ENCODE measurements at regions not wholly inside any gene's neighbourhood (a gene's known extent, or its start where the extent isn't known, plus 50 kb on each side); places are given as distances from the start of the nearest gene placed in this dataset.
"Not testable (repeated sequence)": the region's sequence is repeated elsewhere in the genome, so short reads cannot be mapped to it uniquely, and the experiment has no call there.

GRCh38 chr10:7056216-7056615, 354.6 kb downstream of the SFMBT2 start:
- no peak overlapping the region for H2AFZ ChIP-seq (ENCODE audit: low read length)

DNA sequence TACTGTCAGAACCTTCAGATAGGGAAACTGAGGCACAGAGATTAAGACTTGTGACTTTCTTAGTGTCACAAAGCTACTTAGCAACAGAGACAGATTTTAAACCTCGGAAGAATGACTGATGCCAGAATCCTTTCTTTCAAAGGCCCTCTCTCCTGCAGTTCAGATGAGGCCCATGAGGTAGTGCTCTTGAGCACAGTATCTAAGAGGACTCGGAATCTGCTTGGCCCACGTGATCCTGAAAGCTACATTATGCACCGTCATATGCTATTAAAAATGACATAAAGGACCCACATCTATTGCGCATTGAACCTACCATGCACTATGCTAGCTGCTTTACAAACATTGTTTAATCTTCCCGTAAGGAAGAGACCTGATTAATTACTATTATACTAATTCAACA, 355.9 kb downstream of the SFMBT2 start:
- H3F3A ChIP-seq (ENCODE audit: low read depth): no peaks in the 10 kb centered on the region
- no peaks in the 10 kb centered on the region for H4K20me1 ChIP-seq (ENCODE audit: insufficient read depth, low read length, poor library complexity, severe bottlenecking)
- TF ChIP-seq EZH2phosphoT487 (IDR thresholded peaks at IDR 0.05; ENCODE audit: borderline replicate concordance): no peak
- TF ChIP-seq, protein P1, sequence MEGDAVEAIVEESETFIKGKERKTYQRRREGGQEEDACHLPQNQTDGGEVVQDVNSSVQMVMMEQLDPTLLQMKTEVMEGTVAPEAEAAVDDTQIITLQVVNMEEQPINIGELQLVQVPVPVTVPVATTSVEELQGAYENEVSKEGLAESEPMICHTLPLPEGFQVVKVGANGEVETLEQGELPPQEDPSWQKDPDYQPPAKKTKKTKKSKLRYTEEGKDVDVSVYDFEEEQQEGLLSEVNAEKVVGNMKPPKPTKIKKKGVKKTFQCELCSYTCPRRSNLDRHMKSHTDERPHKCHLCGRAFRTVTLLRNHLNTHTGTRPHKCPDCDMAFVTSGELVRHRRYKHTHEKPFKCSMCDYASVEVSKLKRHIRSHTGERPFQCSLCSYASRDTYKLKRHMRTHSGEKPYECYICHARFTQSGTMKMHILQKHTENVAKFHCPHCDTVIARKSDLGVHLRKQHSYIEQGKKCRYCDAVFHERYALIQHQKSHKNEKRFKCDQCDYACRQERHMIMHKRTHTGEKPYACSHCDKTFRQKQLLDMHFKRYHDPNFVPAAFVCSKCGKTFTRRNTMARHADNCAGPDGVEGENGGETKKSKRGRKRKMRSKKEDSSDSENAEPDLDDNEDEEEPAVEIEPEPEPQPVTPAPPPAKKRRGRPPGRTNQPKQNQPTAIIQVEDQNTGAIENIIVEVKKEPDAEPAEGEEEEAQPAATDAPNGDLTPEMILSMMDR (conservative IDR thresholded peaks at IDR 0.05; ENCODE audit: low read length): peak; percentile 63
- no peak overlapping the region for H3K9ac ChIP-seq (ENCODE audit: low read depth, low read length, poor library complexity, severe bottlenecking)
- H3K9me3 ChIP-seq (ENCODE audit: insufficient read depth, low read depth, low read length): peaks cover 2% of the 10 kb centered on the region; the same call in 1 of the 2 replicates
- no peaks in the 10 kb centered on the region for H3K36me3 ChIP-seq (ENCODE audit: insufficient read depth, low read length)
- H3K4me1 ChIP-seq (ENCODE audit: insufficient read depth, low read length, poor library complexity, severe bottlenecking): no peaks in the 10 kb centered on the region
- no peak overlapping the region for H2AFZ ChIP-seq (ENCODE audit: low read length)
- H3K9me2 ChIP-seq (replicated peaks; ENCODE audit: low read depth, low read length): no peaks in the 10 kb centered on the region
- no peak overlapping the region for H3K4me3 ChIP-seq (ENCODE audit: low read length, poor library complexity, severe bottlenecking)
- no peaks in the 10 kb centered on the region for H3K79me2 ChIP-seq (ENCODE audit: insufficient read depth, low read length)
- no peak overlapping the region for H3K4me2 ChIP-seq (ENCODE audit: low read depth, low read length, poor library complexity, severe bottlenecking)
- no peaks in the 10 kb centered on the region for H3K27me3 ChIP-seq (ENCODE audit: insufficient read depth, low read length, poor library complexity, severe bottlenecking)

More at GRCh38 chr10:7056216-7056615, 354.6 kb downstream of the SFMBT2 start:
- H3K79me2 ChIP-seq (ENCODE audit: insufficient read depth, low read length): no peaks in the 10 kb centered on the region
- no peak overlapping the region for H3K4me2 ChIP-seq (ENCODE audit: low read depth, low read length, poor library complexity, severe bottlenecking)
- H3K9me2 ChIP-seq (replicated peaks; ENCODE audit: low read depth, low read length): no peaks in the 10 kb centered on the region
- H4K20me1 ChIP-seq (ENCODE audit: insufficient read depth, low read length, poor library complexity, severe bottlenecking): no peaks in the 10 kb centered on the region
- H3K27me3 ChIP-seq (ENCODE audit: insufficient read depth, low read length, poor library complexity, severe bottlenecking): no peaks in the 10 kb centered on the region
- H3K9me3 ChIP-seq (ENCODE audit: insufficient read depth, low read depth, low read length): no peaks in the 10 kb centered on the region
- H3K4me3 ChIP-seq (ENCODE audit: low read length, poor library complexity, severe bottlenecking): no peak overlapping the region
- H3K36me3 ChIP-seq (ENCODE audit: insufficient read depth, low read length): no peaks in the 10 kb centered on the region
- TF ChIP-seq, protein P1 (conservative IDR thresholded peaks at IDR 0.05; ENCODE audit: low read length): no peak
- no peak overlapping the region for H3K9ac ChIP-seq (ENCODE audit: low read depth, low read length, poor library complexity, severe bottlenecking)
- no peaks in the 10 kb centered on the region for H3F3A ChIP-seq (ENCODE audit: low read depth)
- no peaks in the 10 kb centered on the region for H3K4me1 ChIP-seq (ENCODE audit: insufficient read depth, low read length, poor library complexity, severe bottlenecking)

DNA sequence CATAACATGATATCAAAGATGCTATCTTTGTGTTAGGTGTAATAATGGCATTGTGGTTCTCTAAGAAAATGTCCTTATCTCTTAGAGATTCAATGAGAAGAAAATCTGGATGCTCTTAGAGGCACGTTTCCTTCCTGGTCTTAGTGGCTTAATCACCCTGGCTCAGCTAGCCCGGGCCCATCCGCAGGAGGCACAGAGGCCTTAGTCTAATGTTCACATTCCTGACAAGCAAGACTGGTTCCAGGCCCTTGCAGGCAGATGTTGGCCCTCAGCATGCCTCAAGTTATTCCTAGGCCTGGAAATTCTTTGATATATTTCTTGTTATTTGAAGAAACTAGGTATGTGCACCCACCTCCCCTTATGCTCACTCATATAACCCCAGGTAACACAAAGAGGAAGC, 357.6 kb downstream of the SFMBT2 start:
- Histone ChIP-seq H3K27me3 (ENCODE audit: insufficient read depth, low read length, poor library complexity, severe bottlenecking) (no peaks in the 10 kb centered on the region), H3K4me2 (ENCODE audit: low read depth, low read length, poor library complexity, severe bottlenecking) (no peak overlapping the region), H3K4me1 (ENCODE audit: insufficient read depth, low read length, poor library complexity, severe bottlenecking) (peaks cover under 1% of the 10 kb centered on the region), H3K4me3 (ENCODE audit: low read length, poor library complexity, severe bottlenecking) (no peak overlapping the region), H3K36me3 (ENCODE audit: insufficient read depth, low read length) (no peaks in the 10 kb centered on the region), H3K9me3 (ENCODE audit: insufficient read depth, low read depth, low read length) (peaks cover 7% of the 10 kb centered on the region; the same call in 1 of the 2 replicates), H3K9ac (ENCODE audit: low read depth, low read length, poor library complexity, severe bottlenecking) (no peak overlapping the region), H3F3A (ENCODE audit: low read depth) (no peaks in the 10 kb centered on the region), H3K9me2 (replicated peaks; ENCODE audit: low read depth, low read length) (no peaks in the 10 kb centered on the region), H3K79me2 (ENCODE audit: insufficient read depth, low read length) (no peaks in the 10 kb centered on the region), H4K20me1 (ENCODE audit: insufficient read depth, low read length, poor library complexity, severe bottlenecking) (no peaks in the 10 kb centered on the region), H2AFZ (ENCODE audit: low read length) (no peak overlapping the region)
- TF ChIP-seq, protein P1 (conservative IDR thresholded peaks at IDR 0.05; ENCODE audit: low read length): no peak
- TF ChIP-seq EZH2phosphoT487 (IDR thresholded peaks at IDR 0.05; ENCODE audit: borderline replicate concordance): no peak

DNA sequence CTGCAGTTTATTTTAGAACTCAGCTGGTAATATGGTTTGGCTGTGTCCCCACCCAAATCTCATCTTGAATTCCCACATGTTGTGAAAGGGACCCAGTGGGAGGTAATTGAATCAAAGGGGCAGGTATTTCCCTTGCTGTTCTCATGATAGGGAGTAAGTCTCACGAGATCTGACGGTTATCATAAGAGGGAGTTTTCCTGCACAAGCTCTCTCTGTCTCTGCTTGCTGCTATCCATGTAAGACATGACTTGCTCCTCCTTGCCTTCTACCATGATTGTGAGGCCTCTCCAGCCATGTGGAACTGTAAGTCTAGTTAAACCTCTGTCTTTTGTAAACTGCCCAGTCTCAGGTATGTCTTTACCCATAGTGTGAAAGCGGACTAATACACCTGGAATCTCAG, 360.8 kb downstream of the SFMBT2 start:
- Histone ChIP-seq H3K4me1 (ENCODE audit: insufficient read depth, low read length, poor library complexity, severe bottlenecking) (peaks cover 27% of the 10 kb centered on the region), H3K9me3 (ENCODE audit: insufficient read depth, low read depth, low read length) (peaks cover 18% of the 10 kb centered on the region; the same call in 1 of the 2 replicates)
- not testable (repeated sequence) for H3K9ac ChIP-seq (ENCODE audit: low read depth, low read length, poor library complexity, severe bottlenecking); H3K79me2 ChIP-seq (ENCODE audit: insufficient read depth, low read length); H3K4me3 ChIP-seq (ENCODE audit: low read length, poor library complexity, severe bottlenecking); H3K4me2 ChIP-seq (ENCODE audit: low read depth, low read length, poor library complexity, severe bottlenecking); H3K27me3 ChIP-seq (ENCODE audit: insufficient read depth, low read length, poor library complexity, severe bottlenecking); H3K9me2 ChIP-seq (replicated peaks; ENCODE audit: low read depth, low read length); H4K20me1 ChIP-seq (ENCODE audit: insufficient read depth, low read length, poor library complexity, severe bottlenecking); H3K36me3 ChIP-seq (ENCODE audit: insufficient read depth, low read length); H3F3A ChIP-seq (ENCODE audit: low read depth); H2AFZ ChIP-seq (ENCODE audit: low read length)

Data from Loucy (cell line).